ENCODE measurements at regions not wholly inside any gene's neighbourhood (a gene's known extent, or its start where the extent isn't known, plus 50 kb on each side); places are given as distances from the start of the nearest gene placed in this dataset.

- DNase-seq: no peak
These were observed 614.0 kb downstream of the SLC4A3 start for GRCh38 chr2:220241423-220241822.

GRCh38 chr2:220243571-220243970, 616.1 kb downstream of the SLC4A3 start:
- DNase-seq: no peak

GRCh38 chr2:220246386-220246785, 619.0 kb downstream of the SLC4A3 start:
- no peak for DNase-seq

- no peak for DNase-seq
These were observed 620.3 kb downstream of the SLC4A3 start for GRCh38 chr2:220247588-220248350.

- DNase-seq: no peak
These were observed 632.2 kb downstream of the SLC4A3 start for GRCh38 chr2:220259662-220260061.

- DNase-seq: no peak
These were observed 635.9 kb downstream of the SLC4A3 start for GRCh38 chr2:220263300-220263699.

GRCh38 chr2:220269367-220269766, 641.9 kb downstream of the SLC4A3 start:
- no peak for DNase-seq

GRCh38 chr2:220270481-220271070, 643.1 kb downstream of the SLC4A3 start:
- no peak for DNase-seq

GRCh38 chr2:220272656-220273055, 645.2 kb downstream of the SLC4A3 start:
- DNase-seq: no peak

- DNase-seq: no peak
These were observed 645.7 kb downstream of the SLC4A3 start for GRCh38 chr2:220273082-220273481.

GRCh38 chr2:220275454-220275853, 648.0 kb downstream of the SLC4A3 start:
- DNase-seq: no peak

- DNase-seq: no peak
These were observed 649.5 kb downstream of the SLC4A3 start for GRCh38 chr2:220276741-220277444.

- no peak for DNase-seq
These were observed 650.1 kb downstream of the SLC4A3 start for GRCh38 chr2:220277445-220277975.

GRCh38 chr2:220278022-220278421, 650.6 kb downstream of the SLC4A3 start:
- DNase-seq: no peak

- no peak for DNase-seq
These were observed 651.9 kb downstream of the SLC4A3 start for GRCh38 chr2:220279372-220279771.

GRCh38 chr2:220279840-220280239, 652.4 kb downstream of the SLC4A3 start:
- no peak for DNase-seq

- no peak for DNase-seq
These were observed 653.3 kb downstream of the SLC4A3 start for GRCh38 chr2:220280736-220281135.

- DNase-seq: no peak
These were observed 654.3 kb downstream of the SLC4A3 start for GRCh38 chr2:220281771-220282170.

- DNase-seq: no peak
These were observed 654.8 kb downstream of the SLC4A3 start for GRCh38 chr2:220282236-220282635.

- DNase-seq: no peak
These were observed 666.5 kb downstream of the SLC4A3 start for GRCh38 chr2:220293966-220294365.

GRCh38 chr2:220296174-220296573, 668.7 kb downstream of the SLC4A3 start:
- no peak for DNase-seq

GRCh38 chr2:220297093-220297492, 669.7 kb downstream of the SLC4A3 start:
- no peak for DNase-seq

GRCh38 chr2:220300806-220301205, 673.4 kb downstream of the SLC4A3 start:
- no peak for DNase-seq

GRCh38 chr2:220302756-220303155, 675.3 kb downstream of the SLC4A3 start:
- DNase-seq: no peak

Data from GOT3 (cell line).